Cerebellar cortex (tissue), 1 donor: ENCODE measurements at regions not wholly inside any gene's neighbourhood (a gene's known extent, or its start where the extent isn't known, plus 50 kb on each side); places are given as distances from the start of the nearest gene placed in this dataset.
A peak's percentile ranks its signal among the peaks of the same experiment; 100 is the strongest.

Experiments
- DNase-seq: peaks from one replicate; pipeline ENCODE4 v3.0.0-alpha.2; 2015; ENCODE audit warnings: low spot score

DNA sequence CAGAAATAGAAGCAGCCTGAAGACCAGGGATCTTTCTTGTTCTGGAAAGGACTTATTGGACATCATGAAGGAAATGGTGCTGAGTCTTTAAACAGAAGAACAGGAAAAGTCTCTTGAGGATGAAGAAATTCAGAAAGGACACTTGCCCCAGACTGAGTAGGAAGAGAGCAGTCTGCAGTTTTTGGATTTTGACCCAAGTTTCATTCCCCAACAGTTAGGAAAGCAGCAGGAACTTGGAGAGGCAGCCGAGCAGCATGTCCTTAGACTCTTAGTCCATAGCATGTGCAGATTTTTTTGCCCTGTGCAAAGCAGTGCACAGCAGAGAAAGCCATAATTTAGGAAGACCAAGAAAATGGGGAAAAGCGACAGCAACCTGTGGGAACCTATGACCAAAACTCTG, 927.2 kb upstream of the AUTS2 start:
- DNase-seq, result no peak

DNA sequence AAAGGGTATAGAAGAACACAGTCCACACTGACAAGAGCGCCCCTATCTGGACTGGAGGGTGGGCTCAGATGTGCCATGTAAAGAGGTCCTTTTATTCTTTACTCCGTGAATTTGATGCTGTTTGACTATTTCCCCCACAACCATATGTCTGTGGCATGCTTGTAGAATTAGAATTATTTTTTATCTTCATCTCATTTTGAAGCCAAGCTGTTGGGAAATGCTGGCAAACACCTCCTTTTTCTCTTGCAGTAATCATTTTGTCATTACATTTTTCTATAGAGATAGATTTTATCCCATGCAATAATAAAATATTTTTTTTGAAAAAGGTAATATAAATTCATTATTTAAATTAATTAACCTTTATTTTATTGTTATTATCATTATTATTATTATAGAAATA, 926.6 kb upstream of the AUTS2 start:
- no peak for DNase-seq

DNA sequence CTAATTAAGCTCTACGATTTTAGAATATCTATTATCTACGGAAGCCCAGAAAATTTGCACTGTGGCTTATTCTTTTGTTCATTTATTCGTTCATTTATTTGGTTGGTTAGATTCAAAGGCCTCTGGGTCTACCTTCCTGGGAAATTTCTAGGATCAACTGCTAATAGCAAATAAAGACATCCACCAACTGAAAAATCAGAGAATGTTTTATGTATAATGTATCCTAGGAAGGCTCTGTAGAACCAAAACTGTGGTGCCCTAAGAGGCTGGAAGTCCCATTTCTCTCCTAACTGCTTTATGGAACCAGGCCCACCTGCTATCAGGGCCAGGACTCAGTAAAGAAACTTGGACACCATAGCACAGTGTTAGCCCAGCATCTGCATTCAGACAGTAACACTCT, 923.4 kb upstream of the AUTS2 start:
- no peak for DNase-seq

DNA sequence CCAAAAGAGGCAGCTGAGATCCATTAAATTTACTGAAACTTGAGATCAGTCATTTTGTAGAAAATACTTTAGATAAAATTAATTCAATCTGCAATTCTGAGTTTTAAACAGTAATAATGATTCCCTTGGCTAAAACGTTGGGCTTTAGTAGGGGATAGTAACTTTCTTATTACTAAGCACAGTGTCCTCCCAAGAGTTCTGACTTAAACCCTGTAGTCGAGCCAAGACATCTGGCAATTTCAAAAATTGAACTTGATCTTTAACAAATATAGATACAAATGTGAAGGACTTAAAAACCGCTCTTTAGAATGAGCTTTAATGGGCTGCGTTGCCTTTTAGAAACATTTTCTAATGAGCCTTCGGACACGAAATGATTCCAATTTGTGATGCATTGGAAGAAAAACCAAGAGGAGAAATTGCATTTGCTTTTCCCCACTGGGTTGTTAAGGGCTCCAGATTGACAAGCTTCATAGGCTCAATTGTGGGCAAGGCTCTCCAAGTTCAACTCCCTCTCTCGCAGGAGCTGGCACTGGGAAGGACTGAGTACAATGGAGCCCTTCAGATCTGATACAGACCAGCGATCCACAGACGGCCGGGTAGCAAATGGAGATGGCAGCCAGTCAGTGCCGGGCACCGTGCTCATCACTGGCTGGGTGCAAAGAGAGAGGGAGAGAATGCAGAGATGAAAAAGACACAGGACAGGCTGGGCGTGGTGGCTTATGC, 921.3 kb upstream of the AUTS2 start:
- DNase-seq, result no peak

DNA sequence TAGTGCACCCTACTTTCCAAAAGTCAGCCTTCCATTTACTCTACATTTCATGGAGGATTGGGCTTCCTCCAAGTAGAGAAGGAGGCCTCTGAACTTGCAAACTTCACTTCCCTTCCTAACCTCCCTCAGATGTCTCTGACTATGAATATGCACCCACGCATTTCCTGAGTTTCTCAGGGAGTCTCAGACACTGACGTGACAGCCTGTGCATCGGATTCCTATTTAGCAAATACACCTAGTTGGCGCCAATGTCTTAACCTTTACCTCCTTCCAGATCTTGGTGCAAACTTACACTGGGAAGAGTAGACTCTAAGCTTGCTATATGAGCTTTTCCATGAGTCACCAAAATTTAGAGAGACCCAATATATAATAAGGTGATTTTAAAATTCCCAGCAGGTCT, 920.1 kb upstream of the AUTS2 start:
- no peak for DNase-seq

DNA sequence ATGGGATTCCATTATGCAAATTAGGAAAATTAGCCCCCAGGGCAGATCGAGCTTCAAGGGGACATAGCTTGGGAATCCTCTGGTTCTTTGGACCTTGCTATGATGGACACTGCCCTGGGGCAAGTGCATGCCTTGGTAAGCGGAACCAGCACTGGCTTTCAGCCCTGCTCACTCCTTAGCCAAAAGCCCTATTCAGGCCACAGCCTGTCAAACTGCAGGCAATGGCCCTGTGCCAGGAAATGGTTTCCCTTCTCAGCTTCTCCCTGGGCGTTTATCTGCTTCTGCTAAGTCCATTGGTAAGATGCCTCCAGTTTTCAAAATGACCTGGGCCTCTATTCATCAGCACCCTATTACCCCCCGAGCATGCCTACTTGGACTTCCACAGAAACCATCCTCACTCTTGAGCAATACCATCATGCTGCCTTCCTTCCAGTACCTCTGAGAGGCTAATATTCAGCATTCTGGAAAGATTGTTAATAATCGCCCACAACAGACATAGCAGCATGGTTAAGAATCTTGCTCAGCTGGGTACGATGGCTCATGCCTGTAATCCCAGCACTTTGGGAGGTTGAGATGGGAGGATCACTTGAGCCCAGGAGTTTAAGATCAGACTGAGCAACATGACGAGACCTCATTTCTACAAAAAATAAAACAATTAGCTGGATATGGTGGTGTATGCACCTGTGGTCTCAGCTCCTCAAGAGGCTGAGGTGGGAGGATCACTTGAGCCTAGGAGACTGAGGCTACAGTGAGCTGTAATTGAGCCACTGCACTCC, 918.6 kb upstream of the AUTS2 start:
- DNase-seq, result peak; percentile 83

DNA sequence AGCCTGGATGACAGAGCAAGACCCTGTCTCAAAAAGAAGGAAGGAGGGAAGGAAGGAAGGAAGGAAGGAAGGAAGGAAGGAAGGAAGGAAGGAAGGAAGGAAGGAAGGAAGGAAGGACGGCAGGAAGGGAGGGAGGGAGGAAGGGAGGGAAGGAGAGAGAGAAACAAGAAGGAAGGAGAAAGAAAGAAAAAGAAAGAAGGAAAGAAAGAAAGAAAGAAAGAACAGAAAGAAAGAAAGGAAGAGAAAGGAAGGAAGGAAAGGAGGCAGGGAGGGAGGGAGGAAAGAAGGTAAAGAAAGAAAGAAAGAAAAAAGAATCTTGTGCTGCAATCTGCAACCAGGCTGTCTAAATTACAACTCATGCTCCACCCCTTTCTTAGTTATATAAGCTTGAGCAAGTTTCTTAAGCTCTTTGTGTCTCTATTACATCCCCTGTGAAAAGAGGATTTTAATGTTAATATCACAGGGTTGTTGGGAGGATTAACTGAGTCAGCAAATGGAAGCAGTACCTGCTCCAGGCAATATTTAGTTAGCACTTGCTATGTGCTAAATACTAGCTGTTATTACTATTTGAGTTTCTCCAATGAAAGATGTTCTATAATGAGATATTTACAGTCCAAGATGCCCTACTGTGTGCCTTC, 917.9 kb upstream of the AUTS2 start:
- no peak for DNase-seq

DNA sequence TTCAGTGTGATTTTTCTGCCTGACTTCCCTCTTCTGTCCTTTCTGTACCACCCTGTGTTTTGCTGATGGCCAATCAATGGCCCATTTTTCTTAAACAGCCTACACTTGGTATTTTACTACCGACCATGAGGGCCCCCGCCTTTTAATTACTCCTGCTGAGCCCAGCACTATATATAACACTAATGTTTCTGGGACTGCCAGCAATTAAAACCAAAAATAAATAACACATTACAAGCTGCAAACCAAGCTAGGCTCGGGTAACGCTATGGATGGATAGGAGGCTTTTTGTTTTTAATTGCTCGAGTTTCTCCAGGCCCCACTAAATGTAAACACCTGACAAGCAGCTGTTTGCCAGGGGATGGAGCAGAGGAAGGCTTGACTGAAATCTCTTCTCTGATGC, 915.4 kb upstream of the AUTS2 start:
- DNase-seq, result no peak

DNA sequence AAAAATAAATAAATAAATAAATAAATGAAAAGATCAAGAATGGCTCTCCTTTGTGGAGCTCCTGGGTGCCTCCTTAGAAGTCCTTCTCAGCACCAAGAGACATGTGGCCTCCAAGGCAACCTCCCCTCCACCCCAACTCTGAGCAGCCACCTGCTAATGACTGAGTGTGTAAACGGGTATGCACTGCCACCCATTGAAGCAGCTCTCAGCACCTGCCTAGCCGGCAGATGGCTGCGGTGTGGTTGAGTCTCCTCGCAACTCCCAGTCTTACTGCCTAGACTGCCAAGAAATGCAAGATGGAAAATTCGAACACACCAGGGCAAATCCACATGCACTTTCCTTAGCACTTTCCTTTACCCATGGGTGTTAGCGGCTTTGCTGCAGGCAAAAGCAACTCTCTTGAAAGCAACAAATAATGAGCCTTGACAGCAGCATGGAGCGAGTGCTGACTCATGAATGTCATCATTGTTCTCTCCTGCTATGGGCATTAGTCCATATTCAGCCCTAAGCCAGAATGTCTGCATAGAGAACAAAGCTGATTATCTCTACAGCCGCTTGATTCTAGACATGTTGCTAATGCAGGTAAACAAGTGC, 913.9 kb upstream of the AUTS2 start:
- DNase-seq, result peak; percentile 17

DNA sequence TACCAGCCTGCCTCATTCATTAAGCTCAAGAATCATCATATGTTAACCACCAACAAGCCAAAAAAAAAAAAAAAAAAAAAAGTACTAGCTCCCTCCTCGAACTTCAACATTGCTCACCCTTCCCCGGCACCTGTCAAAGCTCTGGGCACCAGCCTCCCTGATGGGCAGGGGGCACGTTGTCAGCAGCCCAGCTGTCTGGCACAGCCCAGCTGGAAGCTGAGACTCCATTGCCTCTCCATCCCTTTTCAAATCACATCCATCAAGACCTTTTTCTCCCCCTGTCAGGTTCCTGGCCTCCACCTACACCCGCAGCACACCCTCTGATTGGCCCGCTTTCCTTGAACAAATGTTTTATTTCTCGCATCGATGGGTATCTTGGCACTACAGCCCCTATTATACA, 913.3 kb upstream of the AUTS2 start:
- peak; percentile 13 for DNase-seq

DNA sequence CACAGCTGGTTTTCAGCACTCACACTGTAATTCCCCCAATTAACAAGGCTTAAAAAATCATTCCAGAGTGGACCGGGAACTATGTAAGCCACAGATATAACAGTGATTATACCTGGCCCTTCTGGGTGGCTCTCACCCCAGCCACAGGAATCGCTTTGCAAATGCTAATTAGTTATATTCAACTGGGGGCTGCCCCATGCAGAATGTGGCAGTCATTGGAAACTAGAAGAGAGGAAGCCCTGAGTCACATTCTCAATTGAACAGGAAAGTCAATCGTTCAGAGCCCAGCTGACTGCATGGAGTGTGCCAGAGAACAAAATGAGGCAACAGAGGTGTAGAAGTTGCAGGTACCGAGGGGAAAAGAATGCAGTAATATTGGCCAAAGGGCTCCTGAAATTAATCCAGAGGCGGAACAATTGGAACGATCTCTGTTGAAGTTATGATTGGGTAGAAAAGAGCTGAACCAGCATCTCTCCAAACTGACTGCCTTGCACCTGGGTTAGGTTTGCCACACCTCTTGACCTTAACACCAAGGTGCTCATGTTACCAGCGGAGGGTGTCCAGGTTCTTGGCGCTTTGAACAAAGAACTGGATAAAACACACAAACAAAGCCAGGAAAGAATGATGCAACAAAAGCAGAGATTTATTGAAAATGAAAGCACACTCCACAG, 909.7 kb upstream of the AUTS2 start:
- no peak for DNase-seq

DNA sequence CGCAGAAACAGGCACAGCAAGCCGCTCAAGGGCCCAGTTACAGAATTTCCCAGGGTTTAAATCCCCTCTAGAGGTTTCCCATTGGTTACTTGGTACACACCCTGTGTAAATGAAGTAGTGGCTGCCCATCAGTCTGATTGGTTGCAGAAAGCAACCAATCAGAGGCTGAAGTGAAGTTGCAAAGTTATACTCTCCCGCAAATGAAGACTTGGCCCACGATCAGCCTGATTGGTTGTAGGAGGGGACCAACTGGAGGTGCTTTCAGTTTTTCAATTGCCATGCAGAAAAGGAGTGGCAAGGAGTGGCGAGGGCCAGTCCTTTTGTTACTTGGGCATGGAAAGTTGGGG, 909.2 kb upstream of the AUTS2 start:
- DNase-seq, result no peak

DNA sequence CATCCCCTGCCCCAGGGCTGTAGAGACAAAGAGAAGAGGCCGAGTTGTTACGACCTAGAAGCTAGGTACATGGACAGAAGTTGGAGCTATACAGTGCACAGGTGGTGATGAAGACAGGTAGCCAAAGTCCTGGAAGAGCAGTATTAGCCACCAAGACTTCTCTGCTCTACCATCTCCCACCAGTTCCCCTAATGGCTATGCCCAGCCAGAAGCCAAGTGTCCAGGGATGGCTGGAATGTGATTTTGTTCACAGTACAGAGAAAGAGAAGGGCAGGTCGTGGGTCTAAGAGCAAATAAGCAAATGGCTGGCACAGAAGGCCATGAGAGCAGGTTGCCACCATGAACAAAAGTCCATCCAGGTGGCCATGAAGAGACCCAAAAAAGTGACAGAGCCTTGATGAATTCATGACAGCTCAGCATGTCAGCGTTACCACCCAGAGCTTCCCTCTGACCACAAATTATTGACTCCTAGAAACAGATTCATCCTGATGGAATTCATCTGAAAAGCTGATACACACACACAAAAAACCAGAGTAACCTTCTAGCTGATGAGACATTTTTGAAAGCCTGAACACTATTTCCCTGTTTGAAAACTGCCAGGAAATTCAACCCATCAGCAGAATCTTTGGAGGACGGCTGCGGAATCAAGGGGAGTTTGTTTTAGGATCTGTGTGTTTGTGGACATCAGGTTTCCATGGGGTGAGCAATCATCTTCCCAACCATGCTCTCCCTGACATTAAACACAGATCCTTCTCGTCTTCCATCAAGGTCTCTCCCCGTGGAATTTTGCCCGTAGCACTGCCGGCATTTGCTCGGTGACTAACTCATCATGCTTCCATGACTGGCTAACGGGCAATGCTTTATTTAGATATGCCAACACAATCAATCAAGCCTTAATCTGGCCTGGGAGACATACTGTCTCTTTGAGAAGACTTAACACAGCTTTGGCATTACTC, 906.7 kb upstream of the AUTS2 start:
- no peak for DNase-seq

DNA sequence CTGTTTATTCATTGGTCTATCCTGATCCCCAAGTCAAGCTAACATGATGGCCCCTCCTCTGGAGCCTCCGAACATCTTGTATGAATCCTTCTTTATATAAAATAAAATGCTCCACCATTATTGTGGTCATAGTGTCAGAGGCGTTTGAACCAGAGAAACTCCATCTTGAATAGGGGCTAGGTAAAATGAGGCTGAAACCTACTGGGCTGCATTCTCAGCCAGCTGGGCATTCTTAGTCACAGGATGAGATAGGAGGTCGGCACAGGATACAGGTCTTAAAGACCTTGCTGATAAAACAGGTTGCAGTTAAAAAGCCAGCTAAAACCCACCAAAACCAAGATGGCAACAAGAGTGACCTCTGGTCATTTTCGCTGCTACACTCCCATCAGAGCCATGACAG, 905.8 kb upstream of the AUTS2 start:
- no peak for DNase-seq

DNA sequence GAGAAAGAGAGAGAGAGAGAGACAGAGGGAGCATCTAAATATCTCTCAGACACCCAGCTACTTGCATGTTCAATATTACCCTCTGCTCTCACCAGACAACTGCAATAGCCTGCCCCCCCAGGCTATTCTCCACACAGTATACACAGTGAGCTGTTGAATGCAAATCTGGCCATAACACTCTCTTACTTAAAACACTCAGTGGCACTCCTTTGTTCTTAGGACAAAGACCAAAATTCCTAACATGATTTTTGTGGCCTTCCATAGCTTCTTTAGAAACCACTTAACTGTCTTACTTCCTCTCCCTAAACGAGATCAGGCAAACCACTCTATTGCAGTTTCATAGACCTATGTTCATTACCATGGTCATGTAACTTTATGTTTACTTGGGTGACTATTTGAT, 903.6 kb upstream of the AUTS2 start:
- DNase-seq, result no peak

DNA sequence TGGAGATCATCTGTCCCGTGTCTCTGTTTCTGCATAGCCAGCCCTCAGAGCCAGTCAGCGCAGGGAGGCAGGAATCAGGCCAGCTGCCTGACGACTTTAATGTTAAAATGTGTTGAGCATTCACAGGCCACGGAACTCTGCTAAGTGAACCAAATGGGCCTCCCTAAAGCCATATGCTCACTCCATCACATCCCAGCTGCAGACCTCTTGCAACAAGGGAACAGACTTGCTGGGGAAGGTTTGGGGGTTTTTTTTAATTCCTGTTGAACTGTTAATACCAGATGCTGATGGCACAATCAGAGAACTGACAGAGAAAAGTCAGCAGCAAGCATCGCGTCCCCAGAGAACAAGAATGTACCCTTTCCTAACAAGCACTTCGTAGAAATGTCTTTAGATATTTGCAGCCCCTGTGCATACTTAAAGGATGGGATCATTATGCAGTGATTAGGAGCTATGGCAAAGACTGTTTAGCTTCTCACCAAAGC, 900.4 kb upstream of the AUTS2 start:
- DNase-seq, result peak; percentile 4

DNA sequence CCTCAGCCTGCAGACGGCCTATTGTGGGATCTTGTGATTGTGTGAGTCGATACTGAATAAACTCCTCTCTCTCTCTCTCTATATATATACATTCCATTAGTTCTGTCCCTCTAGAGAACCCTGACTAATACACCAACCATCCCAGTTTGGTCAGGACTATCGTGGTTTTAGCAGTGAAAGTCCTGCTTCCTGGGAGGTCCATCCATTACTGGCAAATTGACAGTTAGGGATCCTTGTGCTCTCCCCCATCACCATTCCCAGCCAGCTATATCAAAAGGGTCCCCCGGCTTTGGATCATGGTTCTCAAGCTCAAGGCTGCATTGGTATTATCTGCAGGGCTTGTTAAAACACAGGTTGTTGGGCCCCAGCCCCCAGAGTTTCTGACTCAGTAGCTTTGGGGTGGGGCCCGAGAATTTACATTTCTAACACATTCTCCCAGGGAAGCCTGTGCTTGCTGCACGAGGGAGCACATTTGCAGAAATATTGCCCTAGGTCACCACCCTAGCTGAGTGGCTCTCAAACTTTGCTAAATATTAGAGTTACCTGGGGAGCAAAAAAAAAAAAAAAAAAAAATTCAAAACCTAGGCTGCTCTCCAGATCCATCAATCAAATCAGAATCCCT, 899.1 kb upstream of the AUTS2 start:
- no peak for DNase-seq

DNA sequence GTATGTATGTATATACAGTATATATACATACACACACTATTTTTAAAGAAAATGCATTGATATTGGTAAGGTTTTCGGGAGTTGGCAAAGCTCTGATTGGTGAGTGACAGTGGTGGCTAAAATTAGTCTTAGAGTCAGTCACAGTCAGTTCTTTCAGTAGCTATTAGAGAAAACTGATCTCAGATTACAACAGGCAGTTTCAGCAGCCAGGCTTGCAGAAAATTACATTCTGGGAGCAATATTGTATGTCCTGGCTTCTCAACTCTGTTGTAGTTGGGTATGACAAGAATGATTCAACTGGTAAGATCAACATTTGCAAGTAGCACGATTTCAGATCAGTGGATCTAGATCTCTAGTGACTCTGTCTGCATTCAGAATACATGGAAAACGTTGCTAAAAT, 897.9 kb upstream of the AUTS2 start:
- DNase-seq, result no peak

DNA sequence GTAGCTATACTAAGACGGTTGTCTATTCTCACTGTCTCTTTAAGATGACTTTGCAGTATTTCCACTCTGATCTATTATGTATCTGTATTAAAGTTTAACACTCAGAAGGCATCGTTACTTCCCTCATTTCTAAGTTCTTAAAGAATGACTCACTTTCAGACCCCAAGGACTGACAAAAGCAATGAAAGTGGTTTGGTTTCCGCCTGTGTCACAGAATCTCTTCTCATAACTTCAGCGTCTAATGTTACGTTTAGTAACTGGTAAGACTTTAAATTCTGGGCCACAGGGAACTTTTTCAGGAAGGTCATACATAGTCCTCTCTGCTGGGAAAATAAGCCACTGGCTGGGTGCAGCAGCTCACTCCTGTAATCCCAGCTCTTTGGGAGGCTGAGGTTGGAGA, 892.0 kb upstream of the AUTS2 start:
- DNase-seq, result no peak

DNA sequence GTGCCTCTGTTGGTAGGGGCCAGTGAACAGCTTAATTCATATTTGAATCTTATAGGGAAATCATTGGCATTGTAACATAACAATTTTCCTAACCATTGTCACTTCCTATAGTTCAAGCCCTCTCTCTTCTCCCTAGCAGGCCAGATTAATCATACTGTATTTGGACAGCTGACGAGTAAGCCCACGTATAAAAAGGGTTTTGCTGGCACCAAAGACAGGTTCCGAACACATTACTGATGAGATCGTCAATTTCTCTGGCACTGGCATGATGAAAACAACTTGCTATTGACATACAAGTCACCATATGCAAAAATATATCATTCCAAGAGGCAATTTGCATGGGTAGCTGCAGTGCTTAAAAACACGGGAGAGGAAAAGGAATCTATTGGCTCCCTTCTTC, 891.1 kb upstream of the AUTS2 start:
- no peak for DNase-seq

DNA sequence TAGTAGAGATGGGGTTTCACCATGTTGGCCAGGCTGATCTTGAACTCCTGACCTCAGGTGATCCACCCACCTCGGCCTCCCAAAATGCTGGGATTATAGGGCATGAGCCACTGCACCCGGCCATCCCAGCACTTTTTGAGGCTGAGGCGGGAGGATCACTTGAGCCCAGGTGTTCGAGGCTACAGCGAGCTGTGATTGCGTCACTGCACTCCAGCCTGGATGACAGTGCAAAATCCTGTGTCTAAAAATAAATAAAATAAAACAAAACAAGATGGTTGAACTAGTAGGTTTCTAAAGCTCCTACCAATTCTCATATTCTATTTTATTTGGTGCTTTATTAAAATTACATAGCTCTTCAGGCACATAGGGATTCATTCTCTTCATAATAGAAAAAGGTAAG, 890.3 kb upstream of the AUTS2 start:
- DNase-seq, result no peak
